Suprapubic skin (tissue), 4 donors: ENCODE measurements at regions not wholly inside any gene's neighbourhood (a gene's known extent, or its start where the extent isn't known, plus 50 kb on each side); places are given as distances from the start of the nearest gene placed in this dataset.

ENCODE experiments used
- DNase-seq, 2 donors: peaks; one replicate each; pipeline ENCODE4 v3.0.0-alpha.2; 2019; ENCODE audit warnings: low spot score in 2 of 2
- H3K27ac ChIP-seq: fragments of 200-600 bp; sonication (generic); one replicate; pipeline ENCODE4 v1.5.1; 2019
- H3K27me3 ChIP-seq: fragments of 200-600 bp; sonication (generic); one replicate; pipeline ENCODE4 v1.5.1; 2019
- H3K36me3 ChIP-seq: fragments of 200-600 bp; sonication (generic); one replicate; pipeline ENCODE4 v1.5.1; 2019
- H3K4me1 ChIP-seq: fragments of 200-600 bp; sonication (generic); one replicate; pipeline ENCODE4 v1.5.1; 2019
- H3K4me3 ChIP-seq: fragments of 200-600 bp; sonication (generic); one replicate; pipeline ENCODE4 v1.5.1; 2019; ENCODE audit warnings: mild to moderate bottlenecking
- H3K9me3 ChIP-seq: fragments of 200-600 bp; sonication (generic); one replicate; pipeline ENCODE4 v1.5.1; 2019
- CTCF ChIP-seq, 2 donors: fragments of 200-600 bp in 1 of 2; fragments of 450-650 bp in 1 of 2; sonication (generic) in 1 of 2; IDR thresholded peaks; one replicate each; pipeline ENCODE4 v1.5.1; 2016 to 2019; ENCODE audit warnings: antibody characterized with exemption in 2 of 2, mild to moderate bottlenecking in 1 of 2, moderate library complexity in 1 of 2
- EP300 ChIP-seq: sonication (generic); formaldehyde crosslinking; IDR thresholded peaks from one replicate; pipeline ENCODE4 v1.6.1; 2017; ENCODE audit warnings: antibody characterized with exemption
- POLR2A ChIP-seq, 2 donors: fragments of 450-650 bp; IDR thresholded peaks; one replicate each; pipeline ENCODE4 v1.6.1; 2017; ENCODE audit warnings: antibody characterized with exemption in 2 of 2, mild to moderate bottlenecking in 2 of 2, moderate library complexity in 2 of 2
- POLR2AphosphoS5 ChIP-seq, 3 donors: sonication (generic); formaldehyde crosslinking; IDR thresholded peaks; one replicate each; pipeline ENCODE4 v1.6.1; 2017; ENCODE audit warnings: antibody characterized with exemption in 3 of 3
- WGBS: methylation state at CpG from one replicate; pipeline ENCODE4 v1.1.5; 2018; 5-methylcytosine and 5-hydroxymethylcytosine counted together

GRCh38 chr20:2236256-2236655 is 59.5 kb upstream of the TGM3 start:
- H3K27me3 ChIP-seq: no peaks in the 10 kb centered on the region
- 53% methylated on average over 13 of the region's 13 CpGs for WGBS
- H3K4me1 ChIP-seq: peaks cover 19% of the 10 kb centered on the region

GRCh38 chr20:2237059-2237458 is 58.7 kb upstream of the TGM3 start:
- peak; percentile 77 to 89 for DNase-seq
- Histone ChIP-seq H3K36me3 (no peaks in the 10 kb centered on the region), H3K27ac (peak overlapping the region; percentile 71), H3K27me3 (no peaks in the 10 kb centered on the region), H3K9me3 (no peaks in the 10 kb centered on the region), H3K4me1 (peaks cover 19% of the 10 kb centered on the region), H3K4me3 (no peak overlapping the region)
- TF ChIP-seq POLR2AphosphoS5 (IDR thresholded peaks at IDR 0.05): peak in 1 of 3 donors; percentile 22
- TF ChIP-seq CTCF (IDR thresholded peaks at IDR 0.05): peak; percentile 3 to 72
- TF ChIP-seq EP300: no peak
- TF ChIP-seq POLR2A (IDR thresholded peaks at IDR 0.05): no peak
- 23% methylated on average over 11 of the region's 11 CpGs for WGBS

More at GRCh38 chr20:2236256-2236655, 59.5 kb upstream of the TGM3 start:
- peak overlapping the region; percentile 71 for H3K27ac ChIP-seq
- no peak for DNase-seq
- no peaks in the 10 kb centered on the region for H3K36me3 ChIP-seq
- TF ChIP-seq POLR2A (IDR thresholded peaks at IDR 0.05) (no peak), CTCF (IDR thresholded peaks at IDR 0.05) (no peak), EP300 (no peak), POLR2AphosphoS5 (IDR thresholded peaks at IDR 0.05) (no peak)
- peak overlapping the region; percentile 13 for H3K4me3 ChIP-seq
- H3K9me3 ChIP-seq: no peaks in the 10 kb centered on the region

- no peak overlapping the region for H3K27ac ChIP-seq
- peaks cover 19% of the 10 kb centered on the region for H3K4me1 ChIP-seq
- no peak overlapping the region for H3K4me3 ChIP-seq
- no peaks in the 10 kb centered on the region for H3K36me3 ChIP-seq
- peaks cover 3% of the 10 kb centered on the region for H3K27me3 ChIP-seq
- no peaks in the 10 kb centered on the region for H3K9me3 ChIP-seq
- no peak for TF ChIP-seq POLR2A (IDR thresholded peaks at IDR 0.05)
- TF ChIP-seq POLR2AphosphoS5 (IDR thresholded peaks at IDR 0.05): no peak
- no peak for TF ChIP-seq EP300
- no peak for TF ChIP-seq CTCF (IDR thresholded peaks at IDR 0.05)
- DNase-seq: no peak
- 74% methylated on average over 2 of the region's 2 CpGs for WGBS
Observed at GRCh38 chr20:2238601-2239000, 57.2 kb upstream of the TGM3 start.

- no peaks in the 10 kb centered on the region for H3K36me3 ChIP-seq
- 88% methylated on average over 3 of the region's 4 CpGs for WGBS
Observed at GRCh38 chr20:2240835-2241234, 55.0 kb upstream of the TGM3 start.

GRCh38 chr20:2242678-2243077 is 53.1 kb upstream of the TGM3 start:
- DNase-seq: no peak
- TF ChIP-seq POLR2AphosphoS5 (IDR thresholded peaks at IDR 0.05) (no peak), POLR2A (IDR thresholded peaks at IDR 0.05) (no peak), EP300 (no peak), CTCF (IDR thresholded peaks at IDR 0.05) (no peak)
- Histone ChIP-seq H3K27ac (no peak overlapping the region), H3K27me3 (peaks cover 4% of the 10 kb centered on the region), H3K9me3 (no peaks in the 10 kb centered on the region), H3K36me3 (no peaks in the 10 kb centered on the region), H3K4me3 (no peak overlapping the region), H3K4me1 (peaks cover 8% of the 10 kb centered on the region)
- 78% methylated on average over 2 of the region's 2 CpGs for WGBS

More at GRCh38 chr20:2240835-2241234, 55.0 kb upstream of the TGM3 start:
- H3K9me3 ChIP-seq: no peaks in the 10 kb centered on the region
- no peak overlapping the region for H3K4me3 ChIP-seq
- peaks cover 19% of the 10 kb centered on the region for H3K4me1 ChIP-seq
- H3K27me3 ChIP-seq: peaks cover 4% of the 10 kb centered on the region
- DNase-seq: no peak
- H3K27ac ChIP-seq: no peak overlapping the region
- TF ChIP-seq POLR2AphosphoS5 (IDR thresholded peaks at IDR 0.05) (no peak), EP300 (no peak), POLR2A (IDR thresholded peaks at IDR 0.05) (no peak), CTCF (IDR thresholded peaks at IDR 0.05) (no peak)
